T-helper 2 cell treated with Interferon-gamma antibody and Interleukin-4, amounts not matched to agents 5 μg/mL and 100 μg/mL, for 36 hours (primary cell): ENCODE measurements at regions not wholly inside any gene's neighbourhood (a gene's known extent, or its start where the extent isn't known, plus 50 kb on each side); places are given as distances from the start of the nearest gene placed in this dataset.

Source experiments
- DNase-seq: peaks from one replicate; pipeline ENCODE4 v3.0.0; 2021; ENCODE audit warnings: low spot score
- H3K27ac Mint-ChIP-seq: one replicate; pipeline ENCODE4 v1.8.0; 2021; ENCODE audit warnings: mild to moderate bottlenecking, mixed read lengths
- H3K27me3 Mint-ChIP-seq: one replicate; pipeline ENCODE4 v1.8.0; 2021; ENCODE audit warnings: low read depth, mixed read lengths
- H3K36me3 Mint-ChIP-seq: one replicate; pipeline ENCODE4 v1.8.0; 2021; ENCODE audit warnings: low read depth, mixed read lengths
- H3K4me1 Mint-ChIP-seq: one replicate; pipeline ENCODE4 v1.8.0; 2021; ENCODE audit warnings: low read depth, mixed read lengths
- H3K4me3 Mint-ChIP-seq: one replicate; pipeline ENCODE4 v1.8.0; 2022; ENCODE audit warnings: mild to moderate bottlenecking, moderate library complexity, mixed read lengths
- H3K9me3 Mint-ChIP-seq: one replicate; pipeline ENCODE4 v1.8.0; 2021; ENCODE audit warnings: mixed read lengths

- Mint-ChIP-seq H3K36me3 (no peaks in the 10 kb centered on the region), H3K27me3 (peaks cover 13% of the 10 kb centered on the region), H3K4me3 (no peak overlapping the region), H3K27ac (no peak overlapping the region), H3K9me3 (no peaks in the 10 kb centered on the region), H3K4me1 (peaks cover 6% of the 10 kb centered on the region)
- no peak for DNase-seq
Observed at GRCh38 chr11:45093761-45094455, 52.5 kb upstream of the PRDM11 start.

GRCh38 chr11:45094958-45095690 lies 51.3 kb upstream of the PRDM11 start:
- Mint-ChIP-seq H3K36me3 (no peaks in the 10 kb centered on the region), H3K27ac (no peak overlapping the region), H3K4me1 (peaks cover 6% of the 10 kb centered on the region), H3K4me3 (no peak overlapping the region), H3K9me3 (no peaks in the 10 kb centered on the region), H3K27me3 (peaks cover 17% of the 10 kb centered on the region)
- no peak for DNase-seq

GRCh38 chr11:45095691-45096010 lies 50.8 kb upstream of the PRDM11 start:
- H3K4me3 Mint-ChIP-seq = no peak overlapping the region
- H3K9me3 Mint-ChIP-seq = no peaks in the 10 kb centered on the region
- H3K27me3 Mint-ChIP-seq = peaks cover 20% of the 10 kb centered on the region
- H3K27ac Mint-ChIP-seq = no peak overlapping the region
- no peaks in the 10 kb centered on the region for H3K36me3 Mint-ChIP-seq
- DNase-seq = no peak
- peaks cover 6% of the 10 kb centered on the region for H3K4me1 Mint-ChIP-seq

- Mint-ChIP-seq H3K36me3 (no peaks in the 10 kb centered on the region), H3K27ac (no peak overlapping the region), H3K4me1 (peaks cover 6% of the 10 kb centered on the region), H3K9me3 (no peaks in the 10 kb centered on the region), H3K4me3 (no peak overlapping the region), H3K27me3 (peaks cover 16% of the 10 kb centered on the region)
- no peak for DNase-seq
Observed at GRCh38 chr11:45096636-45097035, 49.8 kb upstream of the PRDM11 start.
